ENCODE measurements at regions not wholly inside any gene's neighbourhood (a gene's known extent, or its start where the extent isn't known, plus 50 kb on each side); places are given as distances from the start of the nearest gene placed in this dataset.

GRCh38 chr14:30419037-30419436 lies 139.9 kb upstream of the G2E3 start:
- Histone ChIP-seq H3K4me1 (ENCODE audit: control insufficient read depth, extremely low read depth, insufficient read depth, low read length) (no peaks in the 10 kb centered on the region), H3K79me2 (ENCODE audit: control insufficient read depth, insufficient read depth, low read length) (no peaks in the 10 kb centered on the region), H3K9ac (ENCODE audit: insufficient read depth, low read length) (no peak overlapping the region), H3K27me3 (ENCODE audit: control insufficient read depth, insufficient read depth, low read length) (no peaks in the 10 kb centered on the region), H3K36me3 (ENCODE audit: control insufficient read depth, insufficient read depth, low read length) (no peaks in the 10 kb centered on the region), H2AFZ (ENCODE audit: low read length) (no peak overlapping the region), H3K9me3 (ENCODE audit: control insufficient read depth, insufficient read depth, low read depth, low read length) (no peaks in the 10 kb centered on the region), H3K4me3 (replicated peaks in 1 of 4; ENCODE audit: control extremely low read depth in 1 of 4, insufficient read depth in 1 of 4, low read depth in 3 of 4, low read length in 4 of 4) (no peak overlapping the region), H4K20me1 (ENCODE audit: control insufficient read depth, extremely low read depth, insufficient read depth, low read length) (no peaks in the 10 kb centered on the region), H3K4me2 (ENCODE audit: extremely low read depth, insufficient read depth, low read length) (no peak overlapping the region), H3K27ac (ENCODE audit: insufficient read depth, low read length) (no peak overlapping the region)
- TF ChIP-seq EZH2 (IDR thresholded peaks at IDR 0.05; ENCODE audit: low read length, missing control alignments) (no peak), CTCF (conservative IDR thresholded peaks at IDR 0.05 in 1 of 2, IDR thresholded peaks at IDR 0.05 in 1 of 2; ENCODE audit: low read depth in 1 of 2, low read length in 2 of 2) (no peak)
- DNase-seq (ENCODE audit: low read depth in 2 of 2): no peak

GRCh38 chr14:30420515-30420914 lies 138.4 kb upstream of the G2E3 start:
- no peaks in the 10 kb centered on the region for H3K79me2 ChIP-seq (ENCODE audit: control insufficient read depth, insufficient read depth, low read length)
- no peak overlapping the region for H3K4me2 ChIP-seq (ENCODE audit: extremely low read depth, insufficient read depth, low read length)

GRCh38 chr14:30426463-30426862 lies 132.5 kb upstream of the G2E3 start:
- no peak for TF ChIP-seq EZH2 (IDR thresholded peaks at IDR 0.05; ENCODE audit: low read length, missing control alignments)
- no peak for DNase-seq (ENCODE audit: low read depth in 2 of 2)
- H4K20me1 ChIP-seq (ENCODE audit: control insufficient read depth, extremely low read depth, insufficient read depth, low read length): no peaks in the 10 kb centered on the region
- H2AFZ ChIP-seq (ENCODE audit: low read length): no peak overlapping the region
- no peak overlapping the region for H3K9ac ChIP-seq (ENCODE audit: insufficient read depth, low read length)
- H3K36me3 ChIP-seq (ENCODE audit: control insufficient read depth, insufficient read depth, low read length): no peaks in the 10 kb centered on the region
- H3K27me3 ChIP-seq (ENCODE audit: control insufficient read depth, insufficient read depth, low read length): no peaks in the 10 kb centered on the region
- no peak overlapping the region for H3K4me3 ChIP-seq (replicated peaks in 1 of 4; ENCODE audit: control extremely low read depth in 1 of 4, insufficient read depth in 1 of 4, low read depth in 3 of 4, low read length in 4 of 4)
- H3K4me1 ChIP-seq (ENCODE audit: control insufficient read depth, extremely low read depth, insufficient read depth, low read length): no peaks in the 10 kb centered on the region
- no peak overlapping the region for H3K4me2 ChIP-seq (ENCODE audit: extremely low read depth, insufficient read depth, low read length)
- no peaks in the 10 kb centered on the region for H3K9me3 ChIP-seq (ENCODE audit: control insufficient read depth, insufficient read depth, low read depth, low read length)
- H3K27ac ChIP-seq (ENCODE audit: insufficient read depth, low read length): no peak overlapping the region
- H3K79me2 ChIP-seq (ENCODE audit: control insufficient read depth, insufficient read depth, low read length): no peaks in the 10 kb centered on the region

More at GRCh38 chr14:30420515-30420914, 138.4 kb upstream of the G2E3 start:
- H3K4me1 ChIP-seq (ENCODE audit: control insufficient read depth, extremely low read depth, insufficient read depth, low read length): no peaks in the 10 kb centered on the region
- no peaks in the 10 kb centered on the region for H4K20me1 ChIP-seq (ENCODE audit: control insufficient read depth, extremely low read depth, insufficient read depth, low read length)
- H3K27me3 ChIP-seq (ENCODE audit: control insufficient read depth, insufficient read depth, low read length): no peaks in the 10 kb centered on the region
- H3K9me3 ChIP-seq (ENCODE audit: control insufficient read depth, insufficient read depth, low read depth, low read length): no peaks in the 10 kb centered on the region
- no peak overlapping the region for H3K9ac ChIP-seq (ENCODE audit: insufficient read depth, low read length)
- DNase-seq (ENCODE audit: low read depth in 2 of 2): peak in 1 of 2 donors; percentile 7
- no peak overlapping the region for H2AFZ ChIP-seq (ENCODE audit: low read length)
- no peak overlapping the region for H3K4me3 ChIP-seq (replicated peaks in 1 of 4; ENCODE audit: control extremely low read depth in 1 of 4, insufficient read depth in 1 of 4, low read depth in 3 of 4, low read length in 4 of 4)
- no peak overlapping the region for H3K27ac ChIP-seq (ENCODE audit: insufficient read depth, low read length)
- no peaks in the 10 kb centered on the region for H3K36me3 ChIP-seq (ENCODE audit: control insufficient read depth, insufficient read depth, low read length)
- TF ChIP-seq CTCF (conservative IDR thresholded peaks at IDR 0.05 in 1 of 2, IDR thresholded peaks at IDR 0.05 in 1 of 2; ENCODE audit: low read depth in 1 of 2, low read length in 2 of 2): no peak
- no peak for TF ChIP-seq EZH2 (IDR thresholded peaks at IDR 0.05; ENCODE audit: low read length, missing control alignments)
